ENCODE measurements at regions not wholly inside any gene's neighbourhood (a gene's known extent, or its start where the extent isn't known, plus 50 kb on each side); places are given as distances from the start of the nearest gene placed in this dataset.

DNA sequence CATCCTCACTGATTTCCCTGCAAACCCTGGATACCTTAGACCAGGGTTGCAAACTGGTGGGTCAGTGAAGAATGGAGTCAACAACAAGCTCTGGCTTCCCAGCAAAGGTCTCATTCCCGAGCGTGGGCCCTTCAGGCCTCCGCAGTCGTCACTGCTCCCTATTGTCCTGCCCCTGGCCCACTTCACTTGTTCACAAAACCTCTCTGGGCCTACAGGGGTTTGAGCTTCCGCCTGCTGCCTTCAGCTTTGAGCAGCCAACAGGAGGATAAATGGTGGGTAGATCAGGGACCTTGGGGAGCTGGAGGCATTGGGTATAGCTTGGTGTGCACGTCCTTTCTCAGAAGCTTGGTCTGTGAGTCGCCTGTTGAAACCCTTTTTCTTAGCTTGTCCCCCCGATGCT lies 148.8 kb downstream of the KATNIP start:
- TF ChIP-seq POLR2A (IDR thresholded peaks at IDR 0.05; ENCODE audit: low read depth, low read length): no peak
- TF ChIP-seq TAF1 (IDR thresholded peaks at IDR 0.05; ENCODE audit: low read depth, low read length): no peak
- TF ChIP-seq POLR2AphosphoS5 (IDR thresholded peaks at IDR 0.05; ENCODE audit: low read depth, low read length): no peak
